GM18870 (cell line): ENCODE measurements at regions not wholly inside any gene's neighbourhood (a gene's known extent, or its start where the extent isn't known, plus 50 kb on each side); places are given as distances from the start of the nearest gene placed in this dataset.
"Not testable (repeated sequence)": the region's sequence is repeated elsewhere in the genome, so short reads cannot be mapped to it uniquely, and the experiment has no call there.

Experiments used
- ATAC-seq: cut with Tn5 transposase; IDR thresholded peaks from one replicate; pipeline ENCODE4 v1.9.1; 2021; ENCODE audit warnings: moderate library complexity; ENCODE audit not compliant: unreplicated experiment

- ATAC-seq, result no peak
Measured at GRCh38 chr1:163570071-163570470, 248.3 kb downstream of the NUF2 start.

GRCh38 chr1:163571950-163572349, 250.2 kb downstream of the NUF2 start:
- ATAC-seq, result no peak

DNA sequence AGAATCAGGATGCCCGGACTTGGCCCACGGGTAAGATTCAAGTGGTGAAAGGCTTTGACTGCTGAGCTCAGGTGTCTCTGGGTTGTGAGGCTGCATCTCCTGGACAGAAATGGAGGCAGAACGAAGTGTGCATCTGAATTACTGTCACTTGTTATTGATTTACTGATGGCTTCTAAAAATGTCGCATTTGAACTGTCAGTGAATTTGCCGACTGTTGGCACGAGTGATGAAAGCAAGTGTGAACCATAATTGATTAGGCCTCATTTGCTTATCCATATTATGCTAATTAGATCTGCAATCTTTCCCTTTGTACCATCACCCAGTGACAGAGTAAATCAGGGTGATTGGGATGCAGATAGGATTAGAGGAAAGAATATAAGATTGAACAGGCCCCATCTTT, 252.4 kb downstream of the NUF2 start:
- ATAC-seq, result no peak

- ATAC-seq, result no peak
Measured at GRCh38 chr1:163580926-163581325, 259.2 kb downstream of the NUF2 start.

GRCh38 chr1:163583661-163584181, 262.0 kb downstream of the NUF2 start:
- ATAC-seq, result no peak

DNA sequence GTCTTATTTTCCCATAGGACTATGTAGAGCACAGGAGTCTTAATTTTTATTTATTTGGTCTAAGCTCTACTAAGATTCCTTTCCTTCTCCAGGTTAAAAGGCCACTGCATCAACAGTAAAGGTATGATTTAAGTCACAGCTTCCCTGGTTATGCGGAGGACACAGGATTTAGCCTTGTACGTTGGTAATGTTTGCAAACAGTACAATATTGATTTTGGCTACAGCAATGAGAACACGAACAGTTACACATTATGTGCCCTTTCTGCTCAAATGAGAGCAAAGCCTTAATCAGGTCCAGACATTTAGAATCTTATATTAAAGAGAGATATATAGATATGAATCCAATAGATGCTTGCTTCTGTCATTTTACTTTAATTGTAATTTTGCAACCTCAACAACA, 264.0 kb downstream of the NUF2 start:
- ATAC-seq, result no peak

- no peak for ATAC-seq
Measured at GRCh38 chr1:163588796-163589195, 267.0 kb downstream of the NUF2 start.

- ATAC-seq, result no peak
Measured at GRCh38 chr1:163589735-163590134, 268.0 kb downstream of the NUF2 start.

DNA sequence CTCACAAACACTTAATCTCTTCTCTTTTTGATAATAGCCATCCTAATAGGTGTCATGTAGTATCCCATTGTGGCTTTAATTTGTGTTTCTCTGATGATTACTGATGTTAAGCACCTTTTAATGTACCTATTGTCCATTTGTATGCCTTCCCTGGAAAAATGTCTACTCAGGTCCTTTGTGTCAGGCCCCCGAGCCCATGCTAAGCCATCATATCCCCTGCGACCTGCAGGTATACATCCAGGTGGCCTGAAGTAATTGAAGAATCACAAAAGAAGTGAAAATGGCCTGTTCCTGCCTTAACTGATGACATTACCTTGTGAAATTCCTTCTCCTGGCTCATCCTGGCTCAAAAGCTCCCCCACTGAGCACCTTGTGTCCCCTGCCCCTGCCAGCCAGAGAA, 269.4 kb downstream of the NUF2 start:
- ATAC-seq, result not testable (repeated sequence)

DNA sequence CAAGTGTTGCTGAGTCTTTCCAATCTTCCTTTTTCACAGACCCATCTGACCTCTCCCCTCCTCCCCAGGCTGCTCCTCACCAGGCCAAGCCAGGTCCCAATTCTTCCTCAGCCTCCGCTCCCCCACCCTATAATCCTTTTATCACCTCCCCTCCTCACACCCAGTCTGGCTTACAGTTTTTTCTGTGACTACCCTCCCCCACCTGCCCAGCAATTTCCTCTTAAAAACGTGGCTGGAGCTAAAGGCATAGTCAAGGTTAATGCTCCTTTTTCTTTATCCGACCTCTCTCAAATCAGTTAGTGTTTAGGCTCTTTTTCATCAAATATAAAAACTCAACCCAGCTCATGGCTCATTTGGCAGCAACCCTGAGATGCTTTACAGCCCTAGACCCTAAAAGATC, 270.9 kb downstream of the NUF2 start:
- not testable (repeated sequence) for ATAC-seq

GRCh38 chr1:163596106-163596505, 274.4 kb downstream of the NUF2 start:
- ATAC-seq, result not testable (repeated sequence)

- no peak for ATAC-seq
Measured at GRCh38 chr1:163596541-163597258, 274.9 kb downstream of the NUF2 start.

GRCh38 chr1:163604321-163604720, 282.6 kb downstream of the NUF2 start:
- no peak for ATAC-seq

DNA sequence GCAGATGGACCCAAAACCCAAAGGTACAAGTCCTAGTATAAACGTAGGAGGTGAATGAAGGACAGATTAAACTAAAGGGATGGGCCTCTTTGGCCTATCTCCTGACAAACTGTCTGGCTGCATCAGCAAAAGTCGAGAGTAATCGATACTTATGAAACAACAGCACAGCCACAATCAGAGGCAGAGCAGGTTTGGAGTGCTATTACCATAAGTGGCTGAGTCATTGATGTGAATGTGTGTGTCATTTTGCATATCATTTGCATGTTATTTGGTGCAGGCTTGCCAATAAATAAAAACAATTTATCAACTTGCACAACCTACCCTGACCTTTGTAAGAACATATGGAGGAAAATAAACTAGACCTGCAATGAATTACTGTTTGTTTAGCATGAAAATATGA, 283.1 kb downstream of the NUF2 start:
- ATAC-seq, result no peak

DNA sequence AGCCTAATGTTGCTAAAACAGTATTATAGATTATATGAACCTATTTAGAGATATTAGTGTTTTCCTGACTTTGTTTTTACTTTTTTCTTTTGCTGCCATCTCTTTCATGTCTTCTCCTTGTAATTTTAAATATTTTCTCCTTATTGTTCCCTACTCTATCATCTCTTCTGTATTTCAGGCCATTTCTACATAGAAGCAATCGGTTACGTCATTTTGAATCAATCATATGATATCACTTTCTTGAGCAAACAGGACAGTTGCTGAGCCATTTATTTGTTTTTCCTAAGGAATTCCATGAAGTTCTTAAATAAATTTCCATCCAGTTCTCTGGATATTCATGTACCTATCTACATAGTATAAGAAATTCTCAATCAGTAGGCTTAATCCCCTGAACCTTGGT, 287.2 kb downstream of the NUF2 start:
- no peak for ATAC-seq

DNA sequence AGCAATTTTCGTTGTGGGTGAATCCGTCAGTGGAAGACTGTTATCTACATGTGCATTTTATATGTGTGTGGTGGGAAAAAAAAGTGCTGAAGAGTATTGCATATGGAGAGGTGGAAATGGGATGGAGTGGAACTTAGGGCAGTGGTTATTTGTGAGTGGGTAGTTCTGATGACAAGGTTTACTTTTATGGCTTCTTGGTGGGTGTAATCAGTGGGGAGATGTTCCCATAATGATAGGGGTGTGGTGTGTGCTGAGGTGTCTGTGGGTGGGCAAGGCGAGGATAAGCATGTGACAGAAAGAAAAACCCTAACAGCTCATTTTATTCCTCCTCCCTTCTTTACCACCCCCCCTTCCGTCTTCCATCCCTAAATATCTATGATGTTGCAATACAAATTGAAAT, 288.1 kb downstream of the NUF2 start:
- no peak for ATAC-seq

DNA sequence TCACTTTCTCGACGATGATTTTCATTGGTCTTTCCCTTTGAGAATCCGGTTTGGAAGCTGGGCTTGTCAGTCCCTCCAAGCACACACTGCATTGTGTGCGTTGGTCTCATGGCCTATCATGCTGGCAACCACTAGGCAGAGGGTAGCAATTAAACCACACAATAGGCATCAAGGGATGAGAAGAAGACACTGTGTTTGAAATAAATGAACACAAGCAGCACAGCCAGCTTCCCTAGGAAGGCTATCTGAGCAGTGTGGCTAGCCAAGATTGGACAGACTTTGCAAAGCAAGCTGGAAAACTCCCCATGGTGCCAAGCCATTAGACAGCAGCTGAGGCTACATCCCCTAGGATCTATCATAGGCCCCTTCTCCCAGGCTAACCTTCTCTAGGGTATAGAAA, 288.7 kb downstream of the NUF2 start:
- no peak for ATAC-seq

DNA sequence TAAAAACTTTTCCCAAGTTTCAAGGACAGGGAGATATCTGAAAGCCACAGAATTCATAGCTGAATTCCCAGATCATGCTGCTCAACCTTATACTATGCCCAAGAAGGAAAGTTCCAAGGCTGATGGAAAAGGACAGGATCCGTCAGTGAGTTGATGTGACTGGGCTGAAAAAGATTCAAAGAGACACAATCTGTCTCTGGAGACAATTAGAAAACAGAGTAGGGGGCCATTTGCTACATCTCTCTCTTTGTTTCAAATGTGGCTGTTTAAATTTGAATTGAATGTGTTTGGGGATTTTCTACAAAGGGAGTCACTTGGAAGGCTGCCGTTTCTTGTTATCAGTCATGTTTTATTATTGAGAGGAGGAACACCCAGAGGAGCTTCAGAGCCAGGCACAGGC, 292.6 kb downstream of the NUF2 start:
- no peak for ATAC-seq

GRCh38 chr1:163628034-163628773, 306.4 kb downstream of the NUF2 start:
- ATAC-seq, result no peak

DNA sequence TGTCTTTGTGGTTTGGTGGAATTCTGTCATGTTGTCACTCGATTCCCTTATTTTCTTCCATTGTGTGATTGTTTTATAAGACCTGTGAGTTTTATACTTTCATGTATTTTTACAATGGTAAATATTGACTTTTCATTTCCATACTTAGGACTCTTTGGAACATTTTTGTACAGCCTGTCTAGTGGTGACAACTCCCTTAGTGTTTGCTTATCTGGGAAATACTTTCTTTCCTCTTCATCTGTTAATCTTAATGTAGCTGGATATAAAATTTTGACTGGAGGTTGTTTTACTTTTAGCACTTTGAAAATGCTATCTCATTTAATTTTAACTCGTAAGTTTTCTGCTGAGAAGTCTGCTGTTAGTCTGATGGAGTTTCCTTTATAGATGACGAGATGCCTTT, 310.5 kb downstream of the NUF2 start:
- ATAC-seq, result no peak

DNA sequence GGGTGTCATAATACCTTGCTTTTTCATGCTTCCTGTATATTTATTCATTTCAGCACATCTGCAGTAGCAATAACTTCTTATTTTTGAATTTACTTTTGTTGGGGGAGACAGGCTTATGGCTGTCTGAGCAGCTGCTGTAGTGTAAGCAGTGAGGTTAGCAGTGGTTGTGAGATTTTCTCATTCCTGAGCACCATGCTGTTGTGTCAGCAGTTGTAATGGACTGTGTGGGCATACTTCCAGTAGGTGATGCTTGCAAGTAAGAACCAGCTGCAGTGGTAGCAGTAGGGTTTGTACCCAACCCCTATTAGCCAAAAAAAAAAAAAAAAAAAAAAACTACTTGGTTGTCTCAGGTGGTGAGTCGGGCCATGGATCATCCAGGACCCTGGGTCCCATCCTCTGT, 311.6 kb downstream of the NUF2 start:
- ATAC-seq, result no peak

DNA sequence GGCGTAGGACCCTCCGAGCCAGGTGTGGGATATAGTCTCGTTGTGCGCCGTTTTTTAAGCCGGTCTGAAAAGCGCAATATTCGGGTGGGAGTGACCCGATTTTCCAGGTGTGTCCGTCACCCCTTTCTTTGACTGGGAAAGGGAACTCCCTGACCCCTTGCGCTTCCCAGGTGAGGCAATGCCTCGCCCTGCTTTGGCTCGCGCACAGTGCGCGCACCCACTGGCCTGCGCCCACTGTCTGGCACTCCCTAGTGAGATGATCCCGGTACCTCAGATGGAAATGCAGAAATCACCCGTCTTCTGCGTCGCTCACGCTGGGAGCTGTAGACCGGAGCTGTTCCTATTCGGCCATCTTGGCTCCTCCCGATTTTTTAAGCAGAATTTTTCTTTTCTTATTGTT, 323.9 kb downstream of the NUF2 start:
- not testable (repeated sequence) for ATAC-seq
